Esophagus squamous epithelium (tissue), 4 donors: ENCODE measurements at regions not wholly inside any gene's neighbourhood (a gene's known extent, or its start where the extent isn't known, plus 50 kb on each side); places are given as distances from the start of the nearest gene placed in this dataset.
A peak's percentile ranks its signal among the peaks of the same experiment; 100 is the strongest.

ENCODE experiments used
- POLR2A ChIP-seq, 4 donors: fragments of 450-650 bp; IDR thresholded peaks; one replicate each; pipeline ENCODE4 v1.6.1; 2017; ENCODE audit warnings: antibody characterized with exemption in 4 of 4, mild to moderate bottlenecking in 4 of 4, moderate library complexity in 3 of 4
- TF ChIP-seq, protein P1 (sequence below), 6 experiments: fragments of 450-650 bp in 4 of 6; fragments of 200-600 bp in 2 of 6; sonication (generic) in 2 of 6; IDR thresholded peaks; one replicate each; pipeline ENCODE4 v1.5.1; 2016 to 2019; ENCODE audit warnings: antibody characterized with exemption in 6 of 6, mild to moderate bottlenecking in 4 of 6, moderate library complexity in 4 of 6

DNA sequence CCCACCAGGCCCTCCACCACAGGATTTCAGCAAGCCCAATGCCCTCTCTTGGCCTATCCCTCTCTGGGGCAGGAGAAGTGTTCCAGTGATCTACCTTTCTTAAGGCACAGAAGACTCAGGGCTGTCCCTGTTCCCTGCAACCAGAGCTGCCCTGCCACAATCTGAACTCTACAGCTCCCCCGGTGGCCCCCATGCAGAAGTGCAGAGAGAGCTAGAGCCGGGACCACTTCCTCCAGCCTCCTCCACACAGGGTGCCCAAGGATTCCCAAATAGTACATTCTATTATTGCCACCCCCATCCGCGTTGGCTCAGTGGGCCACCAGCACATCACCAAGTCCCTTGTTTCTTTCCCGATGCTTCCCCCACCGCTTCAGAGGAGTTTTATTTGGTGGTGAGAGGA lies 114.8 kb upstream of the PTPRM start:
- TF ChIP-seq POLR2A (IDR thresholded peaks at IDR 0.05), result no peak
- TF ChIP-seq, protein P1, sequence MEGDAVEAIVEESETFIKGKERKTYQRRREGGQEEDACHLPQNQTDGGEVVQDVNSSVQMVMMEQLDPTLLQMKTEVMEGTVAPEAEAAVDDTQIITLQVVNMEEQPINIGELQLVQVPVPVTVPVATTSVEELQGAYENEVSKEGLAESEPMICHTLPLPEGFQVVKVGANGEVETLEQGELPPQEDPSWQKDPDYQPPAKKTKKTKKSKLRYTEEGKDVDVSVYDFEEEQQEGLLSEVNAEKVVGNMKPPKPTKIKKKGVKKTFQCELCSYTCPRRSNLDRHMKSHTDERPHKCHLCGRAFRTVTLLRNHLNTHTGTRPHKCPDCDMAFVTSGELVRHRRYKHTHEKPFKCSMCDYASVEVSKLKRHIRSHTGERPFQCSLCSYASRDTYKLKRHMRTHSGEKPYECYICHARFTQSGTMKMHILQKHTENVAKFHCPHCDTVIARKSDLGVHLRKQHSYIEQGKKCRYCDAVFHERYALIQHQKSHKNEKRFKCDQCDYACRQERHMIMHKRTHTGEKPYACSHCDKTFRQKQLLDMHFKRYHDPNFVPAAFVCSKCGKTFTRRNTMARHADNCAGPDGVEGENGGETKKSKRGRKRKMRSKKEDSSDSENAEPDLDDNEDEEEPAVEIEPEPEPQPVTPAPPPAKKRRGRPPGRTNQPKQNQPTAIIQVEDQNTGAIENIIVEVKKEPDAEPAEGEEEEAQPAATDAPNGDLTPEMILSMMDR (IDR thresholded peaks at IDR 0.05), result peak in 4 of 6 experiments; percentile 28 to 49 (median 40)
